Effector memory CD8-positive, alpha-beta T cell (primary cell): ENCODE measurements at regions not wholly inside any gene's neighbourhood (a gene's known extent, or its start where the extent isn't known, plus 50 kb on each side); places are given as distances from the start of the nearest gene placed in this dataset.
"Not testable (repeated sequence)": the region's sequence is repeated elsewhere in the genome, so short reads cannot be mapped to it uniquely, and the experiment has no call there.

Experiments used
- ATAC-seq: fragments of 150-1000 bp; cut with Tn5 transposase; replicated peaks from 2 replicates; pipeline ENCODE4 v1.10.0; 2021; ENCODE audit warnings: mild to moderate bottlenecking, moderate library complexity
- DNase-seq, 3 experiments: peaks; one replicate each; pipeline ENCODE4 v3.0.0; 2021
- H3K27ac Mint-ChIP-seq, 2 donors: one replicate each; pipeline ENCODE4 v1.8.0; 2022; ENCODE audit warnings: mild to moderate bottlenecking in 2 of 2, mixed read lengths in 2 of 2, moderate library complexity in 2 of 2
- H3K27me3 Mint-ChIP-seq, 2 donors: one replicate each; pipeline ENCODE4 v1.8.0; 2022; ENCODE audit warnings: mixed read lengths in 2 of 2
- H3K36me3 Mint-ChIP-seq: one replicate; pipeline ENCODE4 v1.8.0; 2022; ENCODE audit warnings: mild to moderate bottlenecking, moderate library complexity, mixed read lengths; ENCODE audit not compliant: insufficient read depth
- H3K4me1 Mint-ChIP-seq, 2 donors: one replicate each; pipeline ENCODE4 v1.8.0; 2022; ENCODE audit warnings: low read depth in 2 of 2, mixed read lengths in 2 of 2
- H3K4me3 Mint-ChIP-seq, 2 donors: one replicate each; pipeline ENCODE4 v1.8.0; 2022; ENCODE audit warnings: mild to moderate bottlenecking in 2 of 2, mixed read lengths in 2 of 2, moderate library complexity in 2 of 2
- H3K9me3 Mint-ChIP-seq, 2 donors: one replicate each; pipeline ENCODE4 v1.8.0; 2022; ENCODE audit warnings: mixed read lengths in 2 of 2

- no peak for ATAC-seq
- no peaks in the 10 kb centered on the region for H3K36me3 Mint-ChIP-seq
- H3K9me3 Mint-ChIP-seq, result no peaks in the 10 kb centered on the region
- no peak overlapping the region for H3K4me3 Mint-ChIP-seq
- no peaks in the 10 kb centered on the region for H3K27me3 Mint-ChIP-seq
- no peaks in the 10 kb centered on the region for H3K4me1 Mint-ChIP-seq
- no peak for DNase-seq
- H3K27ac Mint-ChIP-seq, result no peak overlapping the region
Observed at GRCh38 chr3:16687221-16687620, 82.0 kb upstream of the DAZL start.

DNA sequence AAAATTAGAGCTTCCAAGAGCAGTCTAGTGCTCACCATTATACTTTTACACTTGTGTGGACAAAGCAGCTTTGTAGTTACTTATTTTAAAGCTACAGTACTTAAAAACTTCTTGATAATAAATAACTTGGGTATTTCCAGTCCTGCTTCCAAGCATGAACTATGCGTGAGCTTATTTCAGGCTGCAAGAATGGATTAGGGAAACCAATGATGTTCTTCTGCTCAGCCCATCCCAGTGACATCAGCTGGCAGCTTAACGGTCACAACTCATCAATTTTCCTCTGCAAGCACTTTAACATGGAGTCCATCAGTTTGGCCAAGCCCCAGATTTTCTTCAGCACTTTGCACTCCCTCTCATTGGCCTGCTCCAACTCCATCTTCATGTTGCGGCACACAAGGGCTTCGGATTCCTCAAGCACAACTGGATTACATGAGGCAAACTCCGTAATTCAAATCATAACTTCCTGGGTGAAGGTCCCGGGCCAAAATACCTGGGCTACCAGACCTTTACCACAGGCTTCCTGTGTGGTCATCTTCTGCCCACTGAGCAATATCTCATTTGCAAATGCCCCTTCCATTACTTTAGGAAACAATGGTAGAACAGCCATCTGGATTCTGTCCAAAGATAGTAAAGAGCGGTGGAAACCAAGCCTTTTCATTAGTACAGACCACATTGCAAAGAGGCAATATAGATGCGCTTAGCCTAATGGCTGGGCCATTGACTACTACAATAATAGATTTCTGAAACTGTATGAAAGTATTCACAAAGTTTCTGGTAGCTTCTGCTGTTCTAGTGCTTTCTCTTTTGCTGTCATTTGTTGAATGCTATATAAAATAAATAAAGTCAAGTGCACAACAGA, 87.5 kb upstream of the DAZL start:
- DNase-seq (no peak), ATAC-seq (no peak)
- no peak overlapping the region for H3K4me3 Mint-ChIP-seq
- no peak overlapping the region for H3K27ac Mint-ChIP-seq
- H3K27me3 Mint-ChIP-seq, result no peaks in the 10 kb centered on the region
- H3K36me3 Mint-ChIP-seq, result no peaks in the 10 kb centered on the region
- no peaks in the 10 kb centered on the region for H3K4me1 Mint-ChIP-seq
- no peaks in the 10 kb centered on the region for H3K9me3 Mint-ChIP-seq

DNA sequence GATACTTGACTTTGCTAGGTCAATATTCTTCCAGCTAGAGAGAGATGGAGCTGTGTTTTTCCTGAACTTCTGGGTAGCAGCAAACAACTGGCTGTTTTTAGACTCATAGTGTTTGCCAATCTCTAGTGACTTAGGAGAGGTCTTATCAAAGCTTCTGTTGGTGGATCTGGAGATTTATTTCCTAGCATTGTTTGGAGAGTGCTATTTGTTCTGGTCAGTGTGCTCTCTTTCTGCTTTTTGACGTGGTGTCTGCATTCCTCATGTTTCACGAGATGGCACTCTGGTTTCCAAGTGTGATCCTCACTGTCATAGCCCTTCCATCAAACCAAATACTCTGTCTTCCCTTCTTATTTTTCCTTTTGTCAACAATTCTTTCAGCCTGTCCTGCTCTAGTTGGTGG, 88.6 kb upstream of the DAZL start:
- no peaks in the 10 kb centered on the region for H3K27me3 Mint-ChIP-seq
- no peaks in the 10 kb centered on the region for H3K9me3 Mint-ChIP-seq
- H3K4me1 Mint-ChIP-seq, result peaks cover 0 to 3% of the 10 kb centered on the region in 2 donors
- H3K4me3 Mint-ChIP-seq, result no peak overlapping the region
- ATAC-seq (no peak), DNase-seq (no peak)
- no peak overlapping the region for H3K27ac Mint-ChIP-seq
- no peaks in the 10 kb centered on the region for H3K36me3 Mint-ChIP-seq

GRCh38 chr3:16695710-16696109, 90.5 kb upstream of the DAZL start:
- Mint-ChIP-seq H3K27me3 (no peaks in the 10 kb centered on the region), H3K36me3 (no peaks in the 10 kb centered on the region), H3K4me1 (peaks cover 0 to 3% of the 10 kb centered on the region in 2 donors), H3K27ac (no peak overlapping the region), H3K9me3 (no peaks in the 10 kb centered on the region), H3K4me3 (no peak overlapping the region)
- ATAC-seq (no peak), DNase-seq (no peak)

GRCh38 chr3:16697443-16698147, 92.4 kb upstream of the DAZL start:
- Mint-ChIP-seq H3K4me1 (peaks cover 0 to 3% of the 10 kb centered on the region in 2 donors), H3K9me3 (no peaks in the 10 kb centered on the region), H3K27ac (no peak overlapping the region), H3K4me3 (no peak overlapping the region), H3K36me3 (no peaks in the 10 kb centered on the region), H3K27me3 (peaks cover 8% of the 10 kb centered on the region in 2 donors)
- ATAC-seq, result no peak
- no peak for DNase-seq

GRCh38 chr3:16700651-16701050, 95.4 kb upstream of the DAZL start:
- Mint-ChIP-seq H3K27me3 (peaks cover 11 to 13% of the 10 kb centered on the region in 2 donors), H3K4me1 (peaks cover 0 to 3% of the 10 kb centered on the region in 2 donors), H3K4me3 (no peak overlapping the region), H3K27ac (no peak overlapping the region), H3K9me3 (no peaks in the 10 kb centered on the region), H3K36me3 (no peaks in the 10 kb centered on the region)
- ATAC-seq, result no peak
- no peak for DNase-seq

GRCh38 chr3:16704941-16705340, 99.7 kb upstream of the DAZL start:
- Mint-ChIP-seq H3K27ac (no peak overlapping the region), H3K36me3 (no peaks in the 10 kb centered on the region), H3K4me1 (no peaks in the 10 kb centered on the region), H3K27me3 (peaks cover 11 to 13% of the 10 kb centered on the region in 2 donors), H3K9me3 (no peaks in the 10 kb centered on the region), H3K4me3 (no peak overlapping the region)
- DNase-seq (no peak), ATAC-seq (no peak)

DNA sequence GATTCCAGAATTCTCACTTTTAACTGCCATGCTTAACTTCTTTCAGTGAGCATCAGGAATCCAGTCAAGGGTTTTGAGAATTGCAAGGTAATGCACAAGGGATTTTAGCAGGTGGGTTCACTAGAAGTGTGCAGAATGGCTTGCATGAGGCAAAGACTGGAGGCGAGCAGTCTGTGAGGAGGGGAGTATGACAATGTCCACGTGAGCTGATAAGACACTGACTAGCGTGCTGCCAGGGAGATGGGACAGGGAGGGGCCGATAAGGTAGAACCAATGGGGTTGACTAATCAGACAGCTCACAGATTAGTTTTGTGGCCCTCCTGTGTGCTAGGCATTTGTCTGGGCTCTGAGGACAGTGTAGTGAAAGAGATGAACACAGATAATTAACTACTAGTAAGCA, 102.0 kb upstream of the DAZL start:
- Mint-ChIP-seq H3K4me1 (peaks cover 0 to 2% of the 10 kb centered on the region in 2 donors), H3K36me3 (no peaks in the 10 kb centered on the region), H3K9me3 (peaks cover 1 to 4% of the 10 kb centered on the region in 2 donors), H3K27me3 (peaks cover 7 to 17% of the 10 kb centered on the region in 2 donors), H3K4me3 (no peak overlapping the region), H3K27ac (no peak overlapping the region)
- DNase-seq, result no peak
- no peak for ATAC-seq

DNA sequence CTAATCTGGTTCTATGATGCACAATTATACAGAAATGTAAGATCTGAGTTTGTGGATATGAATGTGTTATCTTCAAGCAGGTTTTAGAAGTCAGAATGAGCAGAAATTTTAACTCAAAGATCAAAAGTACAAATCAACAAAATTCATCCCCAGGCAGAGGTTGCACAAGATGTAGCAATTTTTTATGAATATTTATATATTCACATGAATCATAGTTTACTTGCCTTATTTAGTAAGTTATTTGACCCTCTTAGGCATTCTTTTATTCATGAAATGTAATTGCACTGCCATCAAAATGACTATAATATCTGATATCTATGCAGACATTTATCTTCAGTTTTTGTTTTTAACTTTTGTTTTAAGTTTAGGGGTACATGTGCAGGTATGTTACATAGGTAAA, 103.1 kb upstream of the DAZL start:
- DNase-seq (no peak), ATAC-seq (no peak)
- Mint-ChIP-seq H3K4me1 (peaks cover 0 to 2% of the 10 kb centered on the region in 2 donors), H3K9me3 (peaks cover 8 to 12% of the 10 kb centered on the region in 2 donors), H3K27ac (no peak overlapping the region), H3K36me3 (no peaks in the 10 kb centered on the region), H3K27me3 (peaks cover 8 to 15% of the 10 kb centered on the region in 2 donors), H3K4me3 (no peak overlapping the region)

DNA sequence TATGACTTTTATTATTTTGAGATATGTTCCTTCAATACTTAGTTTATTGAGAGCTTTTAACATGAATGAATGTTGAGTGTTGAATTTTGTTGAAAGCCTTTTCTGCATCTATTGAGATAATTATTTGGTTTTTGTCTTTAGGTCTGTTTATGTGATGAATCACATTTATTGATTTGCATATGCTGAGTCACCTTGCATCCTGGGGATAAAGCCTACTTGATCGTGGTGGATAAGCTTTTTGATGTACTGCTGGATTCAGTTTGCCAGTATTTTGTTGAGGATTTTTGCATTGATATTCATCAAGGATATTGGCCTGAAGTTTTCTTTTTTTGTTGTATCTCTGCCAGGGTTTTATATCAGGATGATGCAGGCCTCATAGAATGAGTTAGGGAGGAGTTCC, 106.5 kb upstream of the DAZL start:
- not testable (repeated sequence) for H3K27ac Mint-ChIP-seq, H3K4me3 Mint-ChIP-seq, DNase-seq, H3K36me3 Mint-ChIP-seq, ATAC-seq, H3K4me1 Mint-ChIP-seq
- H3K27me3 Mint-ChIP-seq, result peaks cover 18 to 30% of the 10 kb centered on the region in 2 donors
- peaks cover 14 to 29% of the 10 kb centered on the region in 2 donors for H3K9me3 Mint-ChIP-seq

DNA sequence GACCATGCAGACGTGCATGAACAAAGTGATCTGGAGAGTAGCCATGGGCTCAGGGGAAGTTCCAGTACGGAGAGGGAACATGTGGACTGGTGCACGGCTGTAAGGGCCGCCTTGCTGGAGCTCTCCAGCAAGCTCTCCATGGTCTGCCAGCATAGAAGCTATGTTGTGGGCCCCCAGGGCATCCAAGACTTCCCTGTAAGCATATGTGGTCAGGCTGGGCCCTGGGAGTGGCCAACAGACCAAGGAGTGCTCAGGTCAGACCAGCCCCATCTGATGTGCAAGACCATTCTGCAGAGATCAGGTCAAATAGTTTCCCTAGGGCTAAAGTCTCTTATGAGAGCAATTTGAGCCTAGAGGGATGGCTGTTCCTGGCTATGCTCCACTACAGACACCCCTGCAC, 110.1 kb upstream of the DAZL start:
- H3K9me3 Mint-ChIP-seq, result peaks cover 14 to 29% of the 10 kb centered on the region in 2 donors
- DNase-seq (no peak), ATAC-seq (no peak)
- peaks cover 22 to 36% of the 10 kb centered on the region in 2 donors for H3K27me3 Mint-ChIP-seq
- no peaks in the 10 kb centered on the region for H3K36me3 Mint-ChIP-seq
- peaks cover 0 to 2% of the 10 kb centered on the region in 2 donors for H3K4me1 Mint-ChIP-seq
- no peak overlapping the region for H3K4me3 Mint-ChIP-seq
- H3K27ac Mint-ChIP-seq, result no peak overlapping the region

DNA sequence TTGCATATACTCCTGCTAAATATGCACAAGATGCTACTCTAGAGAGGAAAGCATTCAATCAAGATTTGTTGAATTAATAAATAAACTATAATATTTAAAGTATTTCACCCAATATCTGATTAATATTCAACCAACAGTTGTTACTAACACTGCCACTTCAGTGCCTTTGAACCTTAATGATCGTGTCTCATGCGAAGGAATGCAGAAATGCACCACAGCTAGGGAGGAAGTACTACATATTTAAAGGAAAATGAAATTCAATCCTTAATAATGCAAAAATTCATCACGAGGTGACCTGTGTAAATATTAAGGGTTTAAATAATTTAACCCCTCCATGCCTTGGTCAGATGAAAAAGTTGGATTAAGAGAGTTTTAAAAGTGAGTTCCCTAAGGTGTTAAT, 114.2 kb upstream of the DAZL start:
- Mint-ChIP-seq H3K27ac (no peak overlapping the region), H3K4me3 (no peak overlapping the region), H3K9me3 (peaks cover 0 to 6% of the 10 kb centered on the region in 2 donors), H3K36me3 (no peaks in the 10 kb centered on the region), H3K27me3 (peaks cover 14 to 20% of the 10 kb centered on the region in 2 donors), H3K4me1 (no peaks in the 10 kb centered on the region)
- DNase-seq (no peak), ATAC-seq (no peak)

DNA sequence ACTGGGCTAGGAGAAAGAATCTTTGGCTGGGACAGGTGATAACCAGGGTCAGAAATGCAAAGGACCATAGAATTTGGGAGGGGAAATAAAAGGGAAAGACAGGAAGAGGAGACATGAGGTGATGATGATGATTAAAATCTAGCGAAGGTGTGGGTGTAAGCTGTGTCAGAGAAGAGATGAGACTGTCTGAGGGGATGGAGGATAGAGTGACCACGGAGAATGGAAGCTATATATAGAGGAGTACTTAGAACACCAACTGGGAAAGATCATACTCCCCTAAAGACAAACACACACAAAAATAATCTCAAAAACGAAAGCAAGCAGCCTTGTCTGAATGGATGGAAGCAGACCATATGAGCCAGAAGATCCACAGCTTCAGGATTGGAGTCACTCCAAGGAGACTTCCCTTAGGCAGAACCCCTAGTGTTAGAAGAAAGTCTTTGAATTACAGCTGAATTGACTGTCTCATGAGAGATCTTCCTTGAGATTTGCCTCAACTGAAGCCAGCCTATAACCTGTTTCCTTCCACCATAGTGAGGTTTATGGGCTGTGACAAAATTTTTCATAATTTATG, 115.2 kb upstream of the DAZL start:
- H3K9me3 Mint-ChIP-seq, result no peaks in the 10 kb centered on the region
- no peaks in the 10 kb centered on the region for H3K36me3 Mint-ChIP-seq
- H3K4me1 Mint-ChIP-seq, result no peaks in the 10 kb centered on the region
- no peak overlapping the region for H3K4me3 Mint-ChIP-seq
- H3K27ac Mint-ChIP-seq, result no peak overlapping the region
- DNase-seq (no peak), ATAC-seq (no peak)
- peaks cover 6 to 11% of the 10 kb centered on the region in 2 donors for H3K27me3 Mint-ChIP-seq

DNA sequence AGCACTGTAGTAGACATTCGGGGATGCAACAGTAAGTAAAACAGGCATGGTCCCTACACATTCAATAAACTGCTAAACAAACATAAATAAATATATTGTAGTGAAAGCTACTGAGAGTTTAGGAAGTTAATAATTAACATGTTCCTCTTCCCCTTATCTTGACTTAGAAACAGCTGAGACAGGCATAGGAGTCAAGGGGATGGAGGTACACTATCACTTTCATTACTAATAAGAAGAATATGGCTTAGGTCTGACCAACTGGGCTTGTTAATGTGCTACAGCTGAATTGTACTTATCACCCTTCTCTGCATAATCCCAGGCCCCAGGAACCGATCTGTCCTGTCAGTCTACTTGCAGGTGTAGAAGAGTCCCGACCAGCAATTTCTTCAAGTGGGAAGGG, 116.3 kb upstream of the DAZL start:
- no peak overlapping the region for H3K27ac Mint-ChIP-seq
- no peaks in the 10 kb centered on the region for H3K4me1 Mint-ChIP-seq
- no peak overlapping the region for H3K4me3 Mint-ChIP-seq
- H3K27me3 Mint-ChIP-seq, result peaks cover 6 to 8% of the 10 kb centered on the region in 2 donors
- H3K9me3 Mint-ChIP-seq, result no peaks in the 10 kb centered on the region
- no peaks in the 10 kb centered on the region for H3K36me3 Mint-ChIP-seq
- no peak for DNase-seq
- ATAC-seq, result no peak
